OCI-LY1 (cell line): ENCODE measurements at regions not wholly inside any gene's neighbourhood (a gene's known extent, or its start where the extent isn't known, plus 50 kb on each side); places are given as distances from the start of the nearest gene placed in this dataset.

ENCODE experiments used
- CTCF ChIP-seq: fragments of 200-600 bp; sonication (generic), shearing (Covaris generic); IDR thresholded peaks from 2 replicates; pipeline ENCODE4 v1.5.1; 2017; ENCODE audit warnings: mild to moderate bottlenecking, antibody characterized with exemption, low read length, moderate library complexity, mixed read lengths
- EZH2 ChIP-seq: fragments of 200-600 bp; sonication (generic), shearing (Covaris generic); IDR thresholded peaks from 2 replicates; pipeline ENCODE4 v1.8.0; 2017; ENCODE audit warnings: borderline replicate concordance, mixed run types, mild to moderate bottlenecking, antibody characterized with exemption, low read length, moderate library complexity, mixed read lengths

- no peak for TF ChIP-seq CTCF
- no peak for TF ChIP-seq EZH2
Measured at GRCh38 chr1:30046751-30047150, 676.6 kb downstream of the MATN1 start.
